ENCODE measurements at regions not wholly inside any gene's neighbourhood (a gene's known extent, or its start where the extent isn't known, plus 50 kb on each side); places are given as distances from the start of the nearest gene placed in this dataset.

DNA sequence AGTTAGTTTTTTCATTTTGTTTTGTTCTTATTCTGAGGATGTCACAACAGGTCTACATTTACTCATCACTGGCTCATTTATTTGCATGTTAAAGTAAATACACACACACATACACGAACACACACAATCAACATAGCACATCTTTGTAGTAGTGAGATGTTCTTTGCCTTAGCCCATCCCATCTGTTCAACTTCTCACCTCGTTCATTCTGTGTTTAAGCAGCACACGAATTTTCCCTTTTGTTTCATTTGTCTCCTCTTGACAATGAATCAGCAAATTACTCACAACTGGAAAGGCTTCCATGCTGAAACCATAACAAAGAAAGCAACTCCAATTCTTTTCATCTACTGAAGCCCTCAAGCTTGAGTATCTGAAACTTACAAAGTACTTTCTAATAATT lies 133.3 kb upstream of the CHRM3 start:
- peak overlapping the region; percentile 6; the same call in 2 of the 3 replicates for H3K4me2 ChIP-seq
- no peak overlapping the region for H3K4me3 ChIP-seq
- H3K27ac ChIP-seq = peak overlapping the region; percentile 1 to 49; a peak in 2 of 6 replicates
- ATAC-seq (peak; percentile 36 to 50; a peak in 4 of 6 replicates), FAIRE-seq (peak; percentile 32), DNase-seq (ENCODE audit: low read depth in 1 of 2, low spot score in 1 of 2) (peak in 1 of 2 experiments; percentile 51)
- ChIA-PET POLR2A (no interaction called here), CTCF (no interaction called here)
- TF ChIP-seq PBX3 (IDR thresholded peaks at IDR 0.05) = no peak
- no peak for TF ChIP-seq NPAS2 (CRISPR knock-in tag; IDR thresholded peaks at IDR 0.05; ENCODE audit: borderline replicate concordance)
- no peak for TF ChIP-seq CBX2 (IDR thresholded peaks at IDR 0.05; ENCODE audit: borderline replicate concordance, low read depth)
- TF ChIP-seq, protein P1, sequence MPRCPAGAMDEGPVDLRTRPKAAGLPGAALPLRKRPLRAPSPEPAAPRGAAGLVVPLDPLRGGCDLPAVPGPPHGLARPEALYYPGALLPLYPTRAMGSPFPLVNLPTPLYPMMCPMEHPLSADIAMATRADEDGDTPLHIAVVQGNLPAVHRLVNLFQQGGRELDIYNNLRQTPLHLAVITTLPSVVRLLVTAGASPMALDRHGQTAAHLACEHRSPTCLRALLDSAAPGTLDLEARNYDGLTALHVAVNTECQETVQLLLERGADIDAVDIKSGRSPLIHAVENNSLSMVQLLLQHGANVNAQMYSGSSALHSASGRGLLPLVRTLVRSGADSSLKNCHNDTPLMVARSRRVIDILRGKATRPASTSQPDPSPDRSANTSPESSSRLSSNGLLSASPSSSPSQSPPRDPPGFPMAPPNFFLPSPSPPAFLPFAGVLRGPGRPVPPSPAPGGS (IDR thresholded peaks at IDR 0.05) = no peak
- TF ChIP-seq CEBPB (IDR thresholded peaks at IDR 0.05) = no peak
- TF ChIP-seq ZC3H11A (IDR thresholded peaks at IDR 0.05) = no peak
- peak; percentile 79 for TF ChIP-seq MAFK (IDR thresholded peaks at IDR 0.05; ENCODE audit: partially characterized antibody)
- TF ChIP-seq ESRRA (IDR thresholded peaks at IDR 0.05; ENCODE audit: borderline replicate concordance, low read length) = no peak
- no peak for TF ChIP-seq RFX5 (IDR thresholded peaks at IDR 0.05)
- no peak for TF ChIP-seq RAD21 (conservative IDR thresholded peaks at IDR 0.05 in 1 of 2, IDR thresholded peaks at IDR 0.05 in 1 of 2)
- no peak for TF ChIP-seq EHF (CRISPR knock-in tag; IDR thresholded peaks at IDR 0.05)
- TF ChIP-seq JUNB (IDR thresholded peaks at IDR 0.05) = 0 out of 2 replicates have a peak, but pooled peaks have one; percentile 28
- no peak for TF ChIP-seq FOSB (CRISPR knock-in tag; IDR thresholded peaks at IDR 0.05)
- TF ChIP-seq GATA3 (IDR thresholded peaks at IDR 0.05; ENCODE audit: borderline replicate concordance) = no peak
- no peak for TF ChIP-seq RNF2 (IDR thresholded peaks at IDR 0.05; ENCODE audit: borderline replicate concordance, low read depth)
- no peak for TF ChIP-seq CBX8 (IDR thresholded peaks at IDR 0.05)
- TF ChIP-seq FOSL2 (IDR thresholded peaks at IDR 0.05) = no peak
- peak; percentile 44 for TF ChIP-seq FOSL2 (CRISPR knock-in tag; IDR thresholded peaks at IDR 0.05)
- TF ChIP-seq, protein P2, sequence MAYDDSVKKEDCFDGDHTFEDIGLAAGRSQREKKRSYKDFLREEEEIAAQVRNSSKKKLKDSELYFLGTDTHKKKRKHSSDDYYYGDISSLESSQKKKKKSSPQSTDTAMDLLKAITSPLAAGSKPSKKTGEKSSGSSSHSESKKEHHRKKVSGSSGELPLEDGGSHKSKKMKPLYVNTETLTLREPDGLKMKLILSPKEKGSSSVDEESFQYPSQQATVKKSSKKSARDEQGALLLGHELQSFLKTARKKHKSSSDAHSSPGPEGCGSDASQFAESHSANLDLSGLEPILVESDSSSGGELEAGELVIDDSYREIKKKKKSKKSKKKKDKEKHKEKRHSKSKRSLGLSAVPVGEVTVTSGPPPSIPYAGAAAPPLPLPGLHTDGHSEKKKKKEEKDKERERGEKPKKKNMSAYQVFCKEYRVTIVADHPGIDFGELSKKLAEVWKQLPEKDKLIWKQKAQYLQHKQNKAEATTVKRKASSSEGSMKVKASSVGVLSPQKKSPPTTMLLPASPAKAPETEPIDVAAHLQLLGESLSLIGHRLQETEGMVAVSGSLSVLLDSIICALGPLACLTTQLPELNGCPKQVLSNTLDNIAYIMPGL (CRISPR knock-in tag; IDR thresholded peaks at IDR 0.05; ENCODE audit: borderline replicate concordance) = no peak
- WGBS (ENCODE audit: missing lambda C conversion rate) = 2% methylated on average over 3 of the region's 3 CpGs
- H3K4me1 ChIP-seq = peaks cover 4% of the 10 kb centered on the region; the same call in 1 of the 3 replicates
- no peaks in the 10 kb centered on the region for H3K9me3 ChIP-seq

- no peak for TF ChIP-seq ZC3H11A (IDR thresholded peaks at IDR 0.05)
- TF ChIP-seq JUNB (IDR thresholded peaks at IDR 0.05) = peak; percentile 19; the same call in 1 of the 2 replicates
- FAIRE-seq (no peak), DNase-seq (ENCODE audit: low read depth in 1 of 2, low spot score in 1 of 2) (peak in 1 of 2 experiments; percentile 27), ATAC-seq (peak; percentile 44 to 56; a peak in 5 of 6 replicates)
- Histone ChIP-seq H3K27ac (no peak overlapping the region), H3K4me2 (no peak overlapping the region), H3K4me1 (peaks cover 11% of the 10 kb centered on the region; the same call in 1 of the 3 replicates), H3K4me3 (no peak overlapping the region), H3K9me3 (peaks cover 3% of the 10 kb centered on the region; the same call in 1 of the 3 replicates)
- CTCF ChIA-PET = no interaction called here
- 20% methylated on average over 5 of the region's 5 CpGs for WGBS (ENCODE audit: missing lambda C conversion rate)
- POLR2A ChIA-PET = no interaction called here
Measured at GRCh38 chr1:239250353-239251035, 135.9 kb upstream of the CHRM3 start.

GRCh38 chr1:239247285-239247684 lies 139.1 kb upstream of the CHRM3 start:
- Histone ChIP-seq H3K9me3 (peaks cover 3% of the 10 kb centered on the region; the same call in 1 of the 3 replicates), H3K4me2 (peak overlapping the region; percentile 11; the same call in 1 of the 3 replicates), H3K4me1 (peaks cover 8% of the 10 kb centered on the region; the same call in 1 of the 3 replicates), H3K27ac (no peak overlapping the region; a peak in 1 of 6 replicates), H3K4me3 (no peak overlapping the region)
- POLR2A ChIA-PET = no interaction called here
- DNase-seq (ENCODE audit: low read depth in 1 of 2, low spot score in 1 of 2) (no peak), ATAC-seq (peak; percentile 50 to 62; a peak in 2 of 6 replicates), FAIRE-seq (no peak)
- CTCF ChIA-PET = no interaction called here
- TF ChIP-seq ESRRA (IDR thresholded peaks at IDR 0.05; ENCODE audit: borderline replicate concordance, low read length) (no peak), JUNB (IDR thresholded peaks at IDR 0.05) (peak; percentile 77), KDM1A (IDR thresholded peaks at IDR 0.05; ENCODE audit: low read depth) (no peak), BHLHE40 (IDR thresholded peaks at IDR 0.05; ENCODE audit: low read depth, low read length) (no peak), TP53 (CRISPR knock-in tag; IDR thresholded peaks at IDR 0.05) (no peak), RCOR1 (IDR thresholded peaks at IDR 0.05; ENCODE audit: low read depth, low read length) (no peak), TFCP2L1 (CRISPR knock-in tag; IDR thresholded peaks at IDR 0.05) (no peak), SREBF2 (IDR thresholded peaks at IDR 0.05) (no peak), ZFP36 (IDR thresholded peaks at IDR 0.05; ENCODE audit: borderline replicate concordance, partially characterized antibody) (no peak), CBX2 (IDR thresholded peaks at IDR 0.05; ENCODE audit: borderline replicate concordance, low read depth) (no peak), RNF2 (IDR thresholded peaks at IDR 0.05; ENCODE audit: borderline replicate concordance, low read depth) (no peak), CEBPB (IDR thresholded peaks at IDR 0.05) (peak; percentile 68 to 70), ZC3H11A (IDR thresholded peaks at IDR 0.05) (no peak), PBX3 (IDR thresholded peaks at IDR 0.05) (no peak), HES2 (IDR thresholded peaks at IDR 0.05) (peak; percentile 48; the same call in 1 of the 2 replicates), ZSCAN20 (CRISPR knock-in tag; IDR thresholded peaks at IDR 0.05) (no peak), NPAS2 (CRISPR knock-in tag; IDR thresholded peaks at IDR 0.05; ENCODE audit: borderline replicate concordance) (no peak)
